NCI-H2171 (cell line): ENCODE measurements at regions not wholly inside any gene's neighbourhood (a gene's known extent, or its start where the extent isn't known, plus 50 kb on each side); places are given as distances from the start of the nearest gene placed in this dataset.
A peak's percentile ranks its signal among the peaks of the same experiment; 100 is the strongest.

Experiments used
- DNase-seq: peaks from one replicate; lab custom pipeline; 2025; lab: John Stamatoyannopoulos, UW

GRCh38 chr14:58846682-58847465 lies 209.1 kb downstream of the DACT1 start:
- DNase-seq = no peak

- DNase-seq = no peak
These were observed 210.6 kb downstream of the DACT1 start for GRCh38 chr14:58848365-58848764.

- no peak for DNase-seq
These were observed 211.8 kb downstream of the DACT1 start for GRCh38 chr14:58849601-58850000.

- DNase-seq = no peak
These were observed 212.2 kb downstream of the DACT1 start for GRCh38 chr14:58850011-58850410.

GRCh38 chr14:58861586-58861985 lies 223.8 kb downstream of the DACT1 start:
- no peak for DNase-seq

GRCh38 chr14:58862416-58863160 lies 224.8 kb downstream of the DACT1 start:
- no peak for DNase-seq

GRCh38 chr14:58863661-58864345 lies 226.0 kb downstream of the DACT1 start:
- no peak for DNase-seq

GRCh38 chr14:58864751-58865513 lies 227.2 kb downstream of the DACT1 start:
- peak; percentile 61 for DNase-seq

GRCh38 chr14:58865514-58866281 lies 227.9 kb downstream of the DACT1 start:
- DNase-seq = no peak

GRCh38 chr14:58866391-58866790 lies 228.6 kb downstream of the DACT1 start:
- DNase-seq = no peak

- DNase-seq = no peak
These were observed 233.2 kb downstream of the DACT1 start for GRCh38 chr14:58870961-58871360.

- no peak for DNase-seq
These were observed 233.8 kb downstream of the DACT1 start for GRCh38 chr14:58871573-58871972.

GRCh38 chr14:58872061-58872460 lies 234.3 kb downstream of the DACT1 start:
- DNase-seq = no peak

- no peak for DNase-seq
These were observed 235.6 kb downstream of the DACT1 start for GRCh38 chr14:58873228-58873953.

- no peak for DNase-seq
These were observed 237.9 kb downstream of the DACT1 start for GRCh38 chr14:58875613-58876012.

- no peak for DNase-seq
These were observed 238.8 kb downstream of the DACT1 start for GRCh38 chr14:58876608-58877007.

GRCh38 chr14:58878439-58879139 lies 240.8 kb downstream of the DACT1 start:
- DNase-seq = no peak

- DNase-seq = no peak
These were observed 243.7 kb downstream of the DACT1 start for GRCh38 chr14:58881433-58881832.

GRCh38 chr14:58882577-58883018 lies 244.8 kb downstream of the DACT1 start:
- DNase-seq = peak; percentile 90

- DNase-seq = no peak
These were observed 246.7 kb downstream of the DACT1 start for GRCh38 chr14:58884442-58884841.
